HEK293 (cell line): ENCODE measurements at regions not wholly inside any gene's neighbourhood (a gene's known extent, or its start where the extent isn't known, plus 50 kb on each side); places are given as distances from the start of the nearest gene placed in this dataset.

ENCODE experiments used
- CTCF ChIA-PET: fragments of 350-600 bp; formaldehyde crosslinking; extraction: SDS; loops from one replicate; lab custom pipeline; 2021; ENCODE audit warnings: antibody characterized with exemption; lab: Yijun Ruan, JAX
- POLR2A ChIA-PET: fragments of 300-600 bp; formaldehyde crosslinking; extraction: SDS; loops from one replicate; lab custom pipeline; 2020; ENCODE audit warnings: antibody characterized with exemption, inconsistent platforms; lab: Yijun Ruan, JAX
- H3K27ac ChIP-seq: fragments of 200-500 bp; sonication (Bioruptor generic); 2 replicates; pipeline ENCODE4 v1.5.1; 2014; ENCODE audit warnings: low read depth, low read length, control low read depth, inconsistent platforms; ENCODE audit errors: extremely low read depth
- H3K36me3 ChIP-seq, 2 experiments: fragments of 200-500 bp in 1 of 2; sonication (Bioruptor generic) in 1 of 2; 1 replicate in 1 of 2; 2 replicates in 1 of 2; pipeline ENCODE4 v1.5.1; 2014 to 2017; ENCODE audit warnings: inconsistent platforms in 2 of 2, low read length in 2 of 2; ENCODE audit not compliant: control insufficient read depth in 2 of 2, insufficient read depth in 1 of 2
- H3K4me1 ChIP-seq: fragments of 200-500 bp; sonication (Bioruptor generic); 2 replicates; pipeline ENCODE4 v1.5.1; 2014; ENCODE audit warnings: mild to moderate bottlenecking, low read length, inconsistent platforms; ENCODE audit not compliant: control insufficient read depth, insufficient read depth
- H3K4me3 ChIP-seq: 2 replicates; pipeline ENCODE4 v1.5.1; 2011; ENCODE audit warnings: low read depth, mild to moderate bottlenecking, control low read depth, low read length, moderate library complexity
- H3K9me3 ChIP-seq: fragments of 200-500 bp; sonication (Bioruptor generic); 2 replicates; pipeline ENCODE4 v1.5.1; 2014; ENCODE audit warnings: low read depth, low read length, inconsistent platforms; ENCODE audit not compliant: control insufficient read depth, insufficient read depth
- GFI1B ChIP-seq: fragments of 450-650 bp; formaldehyde crosslinking; IDR thresholded peaks from 2 replicates; pipeline ENCODE4 v1.5.1; 2016; ENCODE audit warnings: missing biosample characterization, missing genetic modification characterization
- KLF16 ChIP-seq: fragments of 450-650 bp; formaldehyde crosslinking; IDR thresholded peaks from 2 replicates; pipeline ENCODE4 v1.5.1; 2017; ENCODE audit warnings: missing biosample characterization, missing genetic modification characterization
- PRDM2 ChIP-seq: fragments of 450-650 bp; formaldehyde crosslinking; IDR thresholded peaks from 2 replicates; pipeline ENCODE4 v1.5.1; 2016; ENCODE audit warnings: missing biosample characterization, missing genetic modification characterization, borderline replicate concordance
- SCRT2 ChIP-seq: fragments of 450-650 bp; formaldehyde crosslinking; IDR thresholded peaks from 2 replicates; pipeline ENCODE4 v1.5.1; 2016; ENCODE audit warnings: missing biosample characterization, missing genetic modification characterization
- SP7 ChIP-seq: fragments of 450-650 bp; formaldehyde crosslinking; IDR thresholded peaks from 2 replicates; pipeline ENCODE4 v1.5.1; 2016; ENCODE audit warnings: missing biosample characterization, missing genetic modification characterization
- ZBTB17 ChIP-seq: fragments of 450-650 bp; formaldehyde crosslinking; IDR thresholded peaks from 2 replicates; pipeline ENCODE4 v1.5.1; 2016; ENCODE audit warnings: missing biosample characterization, missing genetic modification characterization
- ZIC2 ChIP-seq: fragments of 450-650 bp; formaldehyde crosslinking; IDR thresholded peaks from 2 replicates; pipeline ENCODE4 v1.5.1; 2016; ENCODE audit warnings: missing biosample characterization, missing genetic modification characterization
- ZNF169 ChIP-seq: fragments of 450-650 bp; formaldehyde crosslinking; IDR thresholded peaks from 2 replicates; pipeline ENCODE4 v1.5.1; 2016; ENCODE audit warnings: missing biosample characterization, missing genetic modification characterization
- ZNF202 ChIP-seq: fragments of 450-650 bp; formaldehyde crosslinking; IDR thresholded peaks from 2 replicates; pipeline ENCODE4 v1.5.1; 2016; ENCODE audit warnings: missing biosample characterization, missing genetic modification characterization, borderline replicate concordance
- ZNF221 ChIP-seq: fragments of 450-650 bp; formaldehyde crosslinking; IDR thresholded peaks from 2 replicates; pipeline ENCODE4 v1.5.1; 2017; ENCODE audit warnings: missing biosample characterization, missing genetic modification characterization, borderline replicate concordance
- ZNF292 ChIP-seq: fragments of 450-650 bp; formaldehyde crosslinking; IDR thresholded peaks from 2 replicates; pipeline ENCODE4 v1.5.1; 2016; ENCODE audit warnings: low read depth, missing biosample characterization, missing genetic modification characterization, borderline replicate concordance
- ZNF311 ChIP-seq: fragments of 450-650 bp; formaldehyde crosslinking; IDR thresholded peaks from 2 replicates; pipeline ENCODE4 v1.5.1; 2017; ENCODE audit warnings: missing biosample characterization, missing genetic modification characterization, borderline replicate concordance
- ZNF335 ChIP-seq: fragments of 450-650 bp; formaldehyde crosslinking; conservative IDR thresholded peaks from 2 replicates; pipeline ENCODE4 v1.5.1; 2016; ENCODE audit warnings: missing biosample characterization, missing genetic modification characterization
- ZNF510 ChIP-seq: fragments of 450-650 bp; formaldehyde crosslinking; IDR thresholded peaks from 2 replicates; pipeline ENCODE4 v1.5.1; 2018; ENCODE audit warnings: mild to moderate bottlenecking, missing genetic modification characterization, missing biosample characterization; ENCODE audit not compliant: insufficient replicate concordance
- ZNF530 ChIP-seq: fragments of 450-650 bp; formaldehyde crosslinking; IDR thresholded peaks from 2 replicates; pipeline ENCODE4 v1.5.1; 2016; ENCODE audit warnings: low read depth, missing biosample characterization, missing genetic modification characterization
- ZNF571 ChIP-seq: fragments of 450-650 bp; formaldehyde crosslinking; IDR thresholded peaks from 2 replicates; pipeline ENCODE4 v1.5.0; 2017; ENCODE audit warnings: missing biosample characterization, missing genetic modification characterization
- ZNF677 ChIP-seq: fragments of 450-650 bp; IDR thresholded peaks from 2 replicates; pipeline ENCODE4 v1.5.0; 2018; ENCODE audit warnings: missing biosample characterization, mild to moderate bottlenecking, missing genetic modification characterization, moderate library complexity
- ZNF707 ChIP-seq: fragments of 450-650 bp; formaldehyde crosslinking; IDR thresholded peaks from 2 replicates; pipeline ENCODE4 v1.5.1; 2016; ENCODE audit warnings: missing biosample characterization, missing genetic modification characterization
- ZSCAN16 ChIP-seq: fragments of 450-650 bp; formaldehyde crosslinking; IDR thresholded peaks from 2 replicates; pipeline ENCODE4 v1.5.1; 2016; ENCODE audit warnings: missing biosample characterization, missing genetic modification characterization
- TF ChIP-seq, protein P1 (sequence below): fragments of 450-650 bp; formaldehyde crosslinking; IDR thresholded peaks from 2 replicates; pipeline ENCODE4 v1.5.1; 2016; ENCODE audit warnings: missing biosample characterization, missing genetic modification characterization

GRCh38 chr14:22510527-22511110 lies 78.4 kb downstream of the DAD1 start (continued):
- no peak for TF ChIP-seq ZNF311 (tag by site-specific recombination)

GRCh38 chr14:22509751-22510300 lies 79.2 kb downstream of the DAD1 start:
- TF ChIP-seq PRDM2 (no peak), SCRT2 (tag by site-specific recombination) (peak; percentile 48; the same call in 1 of the 2 replicates), ZNF221 (no peak), ZNF202 (tag by site-specific recombination) (no peak), ZBTB17 (tag by site-specific recombination) (no peak), ZNF707 (tag by site-specific recombination) (no peak), ZIC2 (tag by site-specific recombination) (no peak)
- Histone ChIP-seq H3K36me3 (no peaks in the 10 kb centered on the region), H3K4me1 (peaks cover 5% of the 10 kb centered on the region; the same call in 1 of the 2 replicates), H3K9me3 (no peaks in the 10 kb centered on the region), H3K4me3 (no peak overlapping the region), H3K27ac (no peak overlapping the region)
- POLR2A ChIA-PET = no interaction called here
- CTCF ChIA-PET = interaction anchor here (1.3 to 1.4 kb wide), 2 partner anchors 9 to 191 kb away, joined by 3 to 5 read pairs; no protein-coding TSS in a partner anchor

DNA sequence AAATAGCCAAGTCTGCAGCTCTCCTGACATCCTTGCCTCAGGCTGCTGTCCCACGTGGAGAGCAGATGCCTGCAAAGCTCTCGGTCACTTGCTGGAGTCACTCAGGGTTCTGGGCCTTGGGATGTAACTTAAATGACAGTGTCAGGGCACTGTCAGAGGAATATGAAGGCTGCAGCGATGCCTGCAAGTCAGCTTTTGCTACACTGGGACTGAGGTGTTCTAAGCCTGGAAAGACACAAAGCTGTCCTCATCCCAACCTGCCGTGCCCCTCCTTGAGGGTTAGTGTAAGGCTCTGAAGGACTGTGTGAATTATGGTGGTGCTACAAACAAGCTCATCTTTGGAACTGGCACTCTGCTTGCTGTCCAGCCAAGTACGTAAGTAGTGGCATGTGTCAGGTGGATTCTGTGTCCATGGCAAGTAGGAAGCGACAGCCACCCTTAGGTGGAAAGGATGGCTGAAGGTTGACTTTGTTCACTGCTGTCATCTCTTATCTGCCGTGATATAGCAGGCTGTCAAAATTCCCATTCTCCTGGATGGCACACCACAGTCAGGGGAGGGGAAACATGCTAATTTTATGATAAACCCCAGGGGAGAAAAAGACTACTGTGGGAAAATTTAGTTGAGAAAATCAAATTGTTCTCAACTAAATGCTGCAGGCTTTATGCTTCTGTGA lies 79.9 kb downstream of the DAD1 start:
- ChIA-PET CTCF (no interaction called here), POLR2A (no interaction called here)
- no peak overlapping the region for H3K4me3 ChIP-seq
- H3K9me3 ChIP-seq = no peaks in the 10 kb centered on the region
- TF ChIP-seq ZNF510 = no peak
- TF ChIP-seq ZNF292 (tag by site-specific recombination) = no peak
- TF ChIP-seq ZNF335 (tag by site-specific recombination) = no peak
- TF ChIP-seq ZNF169 = no peak
- no peak for TF ChIP-seq GFI1B
- peaks cover 5% of the 10 kb centered on the region; the same call in 1 of the 2 replicates for H3K4me1 ChIP-seq
- no peaks in the 10 kb centered on the region for H3K36me3 ChIP-seq
- no peak overlapping the region for H3K27ac ChIP-seq

- no peak overlapping the region for H3K4me3 ChIP-seq
- H3K27ac ChIP-seq = no peak overlapping the region
- POLR2A ChIA-PET = no interaction called here
- H3K4me1 ChIP-seq = peaks cover 5% of the 10 kb centered on the region; the same call in 1 of the 2 replicates
- CTCF ChIA-PET = no interaction called here
- H3K36me3 ChIP-seq = no peaks in the 10 kb centered on the region
- no peaks in the 10 kb centered on the region for H3K9me3 ChIP-seq
- TF ChIP-seq ZSCAN16 (tag by site-specific recombination) = no peak
- TF ChIP-seq KLF16 (tag by site-specific recombination) = no peak
- no peak for TF ChIP-seq ZNF530 (tag by site-specific recombination)
- TF ChIP-seq, protein P1, sequence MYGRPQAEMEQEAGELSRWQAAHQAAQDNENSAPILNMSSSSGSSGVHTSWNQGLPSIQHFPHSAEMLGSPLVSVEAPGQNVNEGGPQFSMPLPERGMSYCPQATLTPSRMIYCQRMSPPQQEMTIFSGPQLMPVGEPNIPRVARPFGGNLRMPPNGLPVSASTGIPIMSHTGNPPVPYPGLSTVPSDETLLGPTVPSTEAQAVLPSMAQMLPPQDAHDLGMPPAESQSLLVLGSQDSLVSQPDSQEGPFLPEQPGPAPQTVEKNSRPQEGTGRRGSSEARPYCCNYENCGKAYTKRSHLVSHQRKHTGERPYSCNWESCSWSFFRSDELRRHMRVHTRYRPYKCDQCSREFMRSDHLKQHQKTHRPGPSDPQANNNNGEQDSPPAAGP (tag by site-specific recombination) = no peak
- no peak for TF ChIP-seq ZNF571
- TF ChIP-seq ZNF677 (tag by site-specific recombination) = no peak
- no peak for TF ChIP-seq SP7 (tag by site-specific recombination)
These were observed 80.4 kb downstream of the DAD1 start for GRCh38 chr14:22508662-22509035.
